CD4-positive, alpha-beta memory T cell (primary cell): ENCODE measurements at regions not wholly inside any gene's neighbourhood (a gene's known extent, or its start where the extent isn't known, plus 50 kb on each side); places are given as distances from the start of the nearest gene placed in this dataset.

Source experiments
- CTCF ChIA-PET: fragments of 350-600 bp; sonication (Branson Sonifier 250); formaldehyde crosslinking; loops from one replicate; lab custom pipeline; 2021; ENCODE audit warnings: inconsistent platforms; ENCODE audit not compliant: partially characterized antibody; lab: Charles Lee
- POLR2A ChIA-PET: fragments of 350-600 bp; sonication (Branson Sonifier 250); formaldehyde crosslinking; loops from one replicate; lab custom pipeline; 2021; ENCODE audit not compliant: partially characterized antibody; lab: Charles Lee
- DNase-seq, 5 donors: peaks; one replicate each; pipeline versions ENCODE4 v3.0.0 to v3.0.0-alpha.2; 2020 to 2022; ENCODE audit warnings: mixed read lengths in 1 of 5
- H3K27ac ChIP-seq: one replicate; pipeline ENCODE4 v1.7.0; 2013; ENCODE audit warnings: low read depth, low read length
- H3K27me3 ChIP-seq: 2 replicates; pipeline ENCODE4 v1.7.0; 2013; ENCODE audit warnings: mild to moderate bottlenecking, low read length, moderate library complexity; ENCODE audit not compliant: insufficient read depth
- H3K36me3 ChIP-seq: 2 replicates; pipeline ENCODE4 v1.7.0; 2013; ENCODE audit warnings: mild to moderate bottlenecking, low read length, moderate library complexity; ENCODE audit not compliant: insufficient read depth
- H3K4me1 ChIP-seq: 2 replicates; pipeline ENCODE4 v1.7.0; 2013; ENCODE audit warnings: mild to moderate bottlenecking, low read length, moderate library complexity; ENCODE audit not compliant: insufficient read depth
- H3K4me3 ChIP-seq, 2 donors: one replicate each; pipeline ENCODE4 v1.7.0; 2013; ENCODE audit warnings: low read length in 2 of 2, mild to moderate bottlenecking in 1 of 2
- H3K9me3 ChIP-seq, 2 donors: one replicate each; pipeline ENCODE4 v1.7.0; 2013; ENCODE audit warnings: low read length in 2 of 2, control low read depth in 1 of 2; ENCODE audit not compliant: control insufficient read depth in 1 of 2
- H3K27ac Mint-ChIP-seq, 7 donors: one replicate each; pipeline ENCODE4 v1.8.0; 2020 to 2021; ENCODE audit warnings: mixed read lengths in 7 of 7, mild to moderate bottlenecking in 6 of 7, inconsistent platforms in 3 of 7, moderate library complexity in 3 of 7
- H3K27me3 Mint-ChIP-seq, 2 donors: one replicate each; pipeline ENCODE4 v1.8.0; 2020 to 2021; ENCODE audit warnings: mixed read lengths in 2 of 2
- H3K36me3 Mint-ChIP-seq, 2 donors: one replicate each; pipeline ENCODE4 v1.8.0; 2020 to 2021; ENCODE audit warnings: mixed read lengths in 2 of 2, inconsistent platforms in 1 of 2, mild to moderate bottlenecking in 1 of 2
- H3K4me1 Mint-ChIP-seq, 4 donors: one replicate each; pipeline ENCODE4 v1.8.0; 2020 to 2021; ENCODE audit warnings: mixed read lengths in 4 of 4, mild to moderate bottlenecking in 1 of 4
- H3K4me3 Mint-ChIP-seq, 8 donors: one replicate each; pipeline ENCODE4 v1.8.0; 2020 to 2021; ENCODE audit warnings: mixed read lengths in 8 of 8, mild to moderate bottlenecking in 7 of 8, moderate library complexity in 6 of 8, inconsistent platforms in 3 of 8
- H3K9me3 Mint-ChIP-seq, 8 donors: one replicate each; pipeline ENCODE4 v1.8.0; 2020 to 2021; ENCODE audit warnings: mixed read lengths in 8 of 8, mild to moderate bottlenecking in 5 of 8, inconsistent platforms in 3 of 8, moderate library complexity in 1 of 8
- intact Hi-C: fragments of 100-400 bp; cut with micrococcal nuclease; formaldehyde crosslinking; loops from one replicate; pipeline ENCODE4 v1.15.1; 2023

DNA sequence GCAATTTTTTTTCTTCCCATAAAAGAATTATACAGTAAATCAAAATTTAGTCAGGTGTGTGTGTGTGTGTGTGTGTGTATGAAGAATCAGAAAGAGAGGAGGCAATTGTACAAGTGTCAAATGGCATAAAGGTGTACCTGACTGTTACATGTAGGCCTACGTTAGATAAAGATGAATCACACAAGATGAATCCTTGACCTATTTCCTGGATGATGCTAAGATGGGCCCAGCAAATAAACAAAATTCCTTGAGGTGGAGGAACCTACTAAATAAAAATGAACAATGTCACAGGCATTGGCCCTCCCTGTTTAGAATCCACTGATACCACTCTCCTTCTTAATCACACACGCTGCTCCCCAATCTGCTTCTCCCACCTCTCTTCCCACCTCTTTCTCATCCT is 79.7 kb upstream of the LRATD1 start:
- intact Hi-C loops, result no loop called here
- Histone ChIP-seq H3K4me3 (no peak overlapping the region), H3K27me3 (no peaks in the 10 kb centered on the region), H3K36me3 (no peaks in the 10 kb centered on the region), H3K9me3 (no peaks in the 10 kb centered on the region), H3K27ac (no peak overlapping the region), H3K4me1 (no peaks in the 10 kb centered on the region)
- Mint-ChIP-seq H3K27ac (no peak overlapping the region), H3K27me3 (no peaks in the 10 kb centered on the region), H3K4me1 (no peaks in the 10 kb centered on the region), H3K36me3 (no peaks in the 10 kb centered on the region), H3K9me3 (peaks cover 0 to 7% (median 0%) of the 10 kb centered on the region in 8 donors), H3K4me3 (no peak overlapping the region)
- no peak for DNase-seq
- ChIA-PET CTCF (no interaction called here), POLR2A (no interaction called here)

GRCh38 chr2:14554849-14555545 is 77.5 kb upstream of the LRATD1 start:
- Mint-ChIP-seq H3K27ac (no peak overlapping the region), H3K4me1 (no peaks in the 10 kb centered on the region), H3K36me3 (no peaks in the 10 kb centered on the region), H3K4me3 (no peak overlapping the region), H3K9me3 (peaks cover 0 to 7% (median 0%) of the 10 kb centered on the region in 8 donors), H3K27me3 (no peaks in the 10 kb centered on the region)
- intact Hi-C loops, result no loop called here
- ChIA-PET POLR2A (no interaction called here), CTCF (no interaction called here)
- no peaks in the 10 kb centered on the region for H3K9me3 ChIP-seq
- H3K36me3 ChIP-seq, result no peaks in the 10 kb centered on the region
- H3K27ac ChIP-seq, result no peak overlapping the region
- H3K4me1 ChIP-seq, result no peaks in the 10 kb centered on the region
- no peaks in the 10 kb centered on the region for H3K27me3 ChIP-seq
- no peak for DNase-seq
- H3K4me3 ChIP-seq, result no peak overlapping the region

DNA sequence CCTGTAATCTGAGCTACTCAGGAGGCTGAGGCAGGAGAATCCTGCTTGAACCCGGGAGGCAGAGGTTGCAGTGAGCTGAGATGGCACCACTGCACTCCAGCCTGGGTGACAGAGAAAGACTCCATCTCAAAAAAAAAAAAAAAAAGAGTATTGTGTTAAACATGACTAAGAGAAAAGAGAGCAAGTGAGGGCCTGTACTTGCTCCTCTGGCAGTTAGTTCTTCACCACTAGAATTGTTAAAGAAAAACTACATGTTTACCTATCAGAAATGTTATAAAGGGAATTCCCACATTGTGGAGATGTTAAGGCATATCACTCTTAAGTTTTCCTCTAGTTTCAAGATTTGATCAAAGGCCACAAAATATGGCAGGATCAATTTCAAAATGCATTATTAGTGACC is 75.4 kb upstream of the LRATD1 start:
- no peaks in the 10 kb centered on the region for H3K4me1 ChIP-seq
- intact Hi-C loops, result no loop called here
- no peaks in the 10 kb centered on the region for H3K27me3 ChIP-seq
- no peaks in the 10 kb centered on the region for H3K36me3 ChIP-seq
- H3K27me3 Mint-ChIP-seq, result no peaks in the 10 kb centered on the region
- CTCF ChIA-PET, result no interaction called here
- peaks cover 0 to 7% (median 0%) of the 10 kb centered on the region in 8 donors for H3K9me3 Mint-ChIP-seq
- POLR2A ChIA-PET, result no interaction called here
- H3K4me1 Mint-ChIP-seq, result no peaks in the 10 kb centered on the region
- DNase-seq, result no peak
- no peaks in the 10 kb centered on the region for H3K9me3 ChIP-seq
- H3K36me3 Mint-ChIP-seq, result no peaks in the 10 kb centered on the region
- no peak overlapping the region for H3K27ac Mint-ChIP-seq
- H3K4me3 Mint-ChIP-seq, result no peak overlapping the region
- H3K4me3 ChIP-seq, result no peak overlapping the region
- no peak overlapping the region for H3K27ac ChIP-seq

- ChIA-PET CTCF (no interaction called here), POLR2A (no interaction called here)
- Histone ChIP-seq H3K4me3 (no peak overlapping the region), H3K36me3 (no peaks in the 10 kb centered on the region), H3K27me3 (no peaks in the 10 kb centered on the region), H3K4me1 (no peaks in the 10 kb centered on the region), H3K27ac (no peak overlapping the region), H3K9me3 (no peaks in the 10 kb centered on the region)
- intact Hi-C loops, result no loop called here
- no peaks in the 10 kb centered on the region for H3K27me3 Mint-ChIP-seq
- DNase-seq, result no peak
- no peak overlapping the region for H3K27ac Mint-ChIP-seq
- no peak overlapping the region for H3K4me3 Mint-ChIP-seq
- H3K36me3 Mint-ChIP-seq, result no peaks in the 10 kb centered on the region
- peaks cover 0 to 7% (median 0%) of the 10 kb centered on the region in 8 donors for H3K9me3 Mint-ChIP-seq
- H3K4me1 Mint-ChIP-seq, result no peaks in the 10 kb centered on the region
Observed at GRCh38 chr2:14557916-14558315, 74.6 kb upstream of the LRATD1 start.

GRCh38 chr2:14558335-14558919 is 74.1 kb upstream of the LRATD1 start:
- no peaks in the 10 kb centered on the region for H3K9me3 ChIP-seq
- no peak overlapping the region for H3K4me3 ChIP-seq
- Mint-ChIP-seq H3K4me3 (no peak overlapping the region), H3K9me3 (peaks cover 0 to 7% (median 0%) of the 10 kb centered on the region in 8 donors), H3K27ac (no peak overlapping the region), H3K27me3 (no peaks in the 10 kb centered on the region), H3K36me3 (no peaks in the 10 kb centered on the region), H3K4me1 (no peaks in the 10 kb centered on the region)
- intact Hi-C loops, result no loop called here
- CTCF ChIA-PET, result no interaction called here
- H3K36me3 ChIP-seq, result no peaks in the 10 kb centered on the region
- DNase-seq, result no peak
- no peak overlapping the region for H3K27ac ChIP-seq
- H3K4me1 ChIP-seq, result no peaks in the 10 kb centered on the region
- H3K27me3 ChIP-seq, result no peaks in the 10 kb centered on the region
- POLR2A ChIA-PET, result no interaction called here

DNA sequence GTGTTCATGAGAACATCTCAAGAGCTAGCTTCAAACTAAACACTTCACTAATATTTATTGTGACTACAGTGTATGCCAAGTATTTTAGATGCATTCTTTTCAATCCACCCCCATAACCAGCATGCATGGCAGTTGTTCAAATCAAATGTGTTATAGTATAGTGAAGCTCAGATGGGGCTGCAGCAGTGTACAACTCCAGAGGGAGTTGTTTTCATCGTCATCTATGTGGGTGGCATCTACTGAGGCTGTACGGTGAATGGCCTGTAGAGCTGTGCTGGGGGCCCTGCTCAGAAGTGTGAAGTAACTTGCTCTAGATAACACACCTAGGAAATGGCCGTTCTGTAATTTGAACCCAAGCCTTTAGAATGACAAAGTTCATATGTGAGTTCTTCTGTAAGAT is 71.8 kb upstream of the LRATD1 start:
- Mint-ChIP-seq H3K4me3 (no peak overlapping the region), H3K4me1 (no peaks in the 10 kb centered on the region), H3K27ac (no peak overlapping the region), H3K9me3 (peaks cover 0 to 7% (median under 1%) of the 10 kb centered on the region in 8 donors), H3K36me3 (no peaks in the 10 kb centered on the region), H3K27me3 (no peaks in the 10 kb centered on the region)
- H3K4me3 ChIP-seq, result no peak overlapping the region
- ChIA-PET POLR2A (no interaction called here), CTCF (no interaction called here)
- no peaks in the 10 kb centered on the region for H3K9me3 ChIP-seq
- H3K4me1 ChIP-seq, result no peaks in the 10 kb centered on the region
- no peak for DNase-seq
- no peaks in the 10 kb centered on the region for H3K27me3 ChIP-seq
- no peaks in the 10 kb centered on the region for H3K36me3 ChIP-seq
- H3K27ac ChIP-seq, result no peak overlapping the region
- intact Hi-C loops, result no loop called here

DNA sequence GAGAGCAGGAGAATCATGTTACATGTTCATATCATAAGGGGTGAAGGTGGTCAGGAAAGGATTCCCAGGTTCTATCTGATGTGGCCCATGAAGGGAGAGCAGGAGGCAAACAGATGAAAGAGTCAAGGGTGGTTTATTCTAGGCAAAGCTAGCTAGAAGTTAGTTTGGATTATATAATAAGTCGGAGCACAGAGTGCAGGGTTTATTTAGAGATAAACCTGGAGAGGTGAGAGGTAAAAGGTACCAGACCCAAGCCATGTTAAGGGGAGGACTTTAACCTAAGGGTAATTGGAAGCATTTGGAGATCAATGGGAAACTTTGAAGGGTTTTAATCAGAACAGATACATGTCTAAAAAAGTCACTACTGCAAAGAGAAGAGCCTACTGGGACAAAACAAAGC is 69.2 kb upstream of the LRATD1 start:
- H3K27me3 Mint-ChIP-seq, result no peaks in the 10 kb centered on the region
- Histone ChIP-seq H3K4me3 (no peak overlapping the region), H3K27ac (no peak overlapping the region), H3K36me3 (no peaks in the 10 kb centered on the region), H3K4me1 (no peaks in the 10 kb centered on the region), H3K9me3 (no peaks in the 10 kb centered on the region), H3K27me3 (no peaks in the 10 kb centered on the region)
- H3K36me3 Mint-ChIP-seq, result no peaks in the 10 kb centered on the region
- H3K27ac Mint-ChIP-seq, result no peak overlapping the region
- intact Hi-C loops, result no loop called here
- no peak for DNase-seq
- no peak overlapping the region for H3K4me3 Mint-ChIP-seq
- ChIA-PET POLR2A (no interaction called here), CTCF (no interaction called here)
- H3K4me1 Mint-ChIP-seq, result no peaks in the 10 kb centered on the region
- H3K9me3 Mint-ChIP-seq, result peaks cover 0 to 5% (median under 1%) of the 10 kb centered on the region in 8 donors
